Suppressor macrophage (primary cell): ENCODE measurements at regions not wholly inside any gene's neighbourhood (a gene's known extent, or its start where the extent isn't known, plus 50 kb on each side); places are given as distances from the start of the nearest gene placed in this dataset.
"Not testable (repeated sequence)": the region's sequence is repeated elsewhere in the genome, so short reads cannot be mapped to it uniquely, and the experiment has no call there.

Experiments used
- DNase-seq, 4 experiments: peaks; one replicate each; pipeline ENCODE4 v3.0.0-alpha.2; 2020 to 2022

DNA sequence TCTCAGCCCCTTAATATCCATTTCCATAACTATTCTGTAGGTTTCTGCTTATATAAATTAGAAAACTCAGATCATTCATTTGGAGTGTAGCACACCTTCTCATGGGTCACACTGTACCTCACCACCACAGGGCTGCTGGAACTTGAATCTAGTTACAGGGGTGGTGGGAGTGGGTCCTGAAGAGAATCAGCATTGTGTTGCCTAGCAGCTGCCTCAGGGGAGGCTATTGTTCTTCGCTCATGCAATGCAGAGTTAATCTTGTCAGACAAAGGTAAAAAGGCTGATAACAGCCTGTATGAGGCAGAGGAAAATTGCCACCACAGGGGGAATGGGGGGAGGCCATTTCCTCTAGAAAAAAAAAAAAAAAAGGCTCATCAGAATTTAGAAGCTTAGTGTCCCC is 496.0 kb upstream of the ADGRB3 start:
- DNase-seq: no peak

DNA sequence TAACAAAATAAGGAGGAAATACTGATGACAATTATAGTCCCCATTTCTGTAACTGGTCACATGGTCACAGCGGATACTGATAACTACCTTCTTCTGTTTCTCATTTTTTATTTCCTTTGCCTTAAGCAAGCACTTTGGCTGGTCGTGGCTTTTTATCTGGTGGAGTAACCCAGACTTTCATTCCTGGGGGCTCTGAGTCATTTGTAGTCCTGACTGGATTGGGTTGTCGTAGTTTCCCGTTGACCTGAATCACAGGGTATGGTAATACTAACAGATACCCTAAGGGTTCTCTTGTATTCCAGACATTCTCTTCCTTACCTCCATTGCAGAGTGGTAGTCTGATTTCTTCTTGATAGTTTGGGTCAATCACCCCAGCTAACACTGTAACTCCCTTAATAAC is 500.3 kb upstream of the ADGRB3 start:
- DNase-seq: no peak

DNA sequence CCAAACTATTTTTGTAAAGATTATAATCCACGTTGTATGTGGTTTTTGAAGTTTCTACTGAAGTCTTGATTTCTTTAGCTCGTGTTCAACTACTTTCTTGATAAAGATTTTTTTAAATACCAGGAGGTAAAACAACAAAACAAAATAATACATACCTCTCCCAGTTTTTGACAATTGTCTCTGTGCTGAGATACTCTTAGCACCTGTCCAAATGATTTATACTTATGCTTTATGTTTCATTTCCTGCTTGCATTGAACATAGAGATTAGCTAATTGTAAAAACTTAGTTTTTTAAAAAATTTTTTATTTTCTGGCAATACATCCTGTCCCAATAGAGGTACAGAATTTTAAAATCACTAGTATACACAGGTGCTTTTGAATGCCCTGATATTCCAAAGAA is 506.9 kb upstream of the ADGRB3 start:
- no peak for DNase-seq

DNA sequence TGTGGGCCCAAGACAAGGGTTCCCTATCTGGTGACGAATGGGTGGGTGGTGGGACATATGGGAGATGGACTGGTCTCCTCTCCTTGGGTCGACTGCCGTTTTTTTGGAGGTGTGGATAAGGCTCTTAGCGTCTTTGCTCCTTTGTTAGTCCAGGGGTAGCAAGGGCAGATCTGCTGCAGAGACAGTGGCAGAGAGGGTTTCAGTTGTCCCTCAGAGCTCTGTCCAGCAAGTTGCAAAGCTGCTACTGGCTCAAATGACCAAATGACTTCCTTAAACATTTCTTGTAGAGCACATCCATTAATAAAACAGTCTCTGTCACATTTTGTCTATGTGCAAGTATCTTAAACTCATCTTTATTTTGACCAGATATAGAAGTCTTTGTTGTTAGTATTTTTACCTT is 508.0 kb upstream of the ADGRB3 start:
- no peak for DNase-seq

DNA sequence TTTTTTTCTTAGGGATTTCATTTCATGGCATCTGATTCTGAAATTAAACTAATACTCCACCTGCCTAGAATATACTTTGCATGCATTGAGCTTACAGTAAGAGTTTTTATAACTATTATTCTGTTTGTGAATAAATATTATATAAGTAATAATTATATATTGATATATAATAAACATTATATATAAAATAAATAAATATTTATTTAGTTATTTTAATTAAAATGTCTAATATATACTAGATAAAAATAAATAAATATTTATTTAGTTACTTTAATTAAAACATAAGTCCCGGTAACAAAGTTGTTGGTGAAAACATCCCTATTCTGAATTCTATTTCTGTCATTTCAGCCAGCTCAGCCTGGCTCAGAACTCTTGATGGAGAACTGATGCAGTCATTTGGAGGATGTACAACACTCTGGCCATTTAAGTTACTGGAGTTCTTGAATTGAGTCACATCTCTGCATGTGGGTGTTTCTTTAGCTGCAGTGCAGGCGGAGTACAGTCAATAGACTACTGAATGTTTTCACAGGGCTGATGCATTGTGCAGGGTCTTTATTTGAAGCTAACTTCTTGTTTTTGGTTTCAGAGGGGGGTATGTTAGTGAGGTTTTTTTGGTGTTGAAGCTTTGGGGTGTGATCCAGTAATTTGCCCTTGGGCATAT is 508.9 kb upstream of the ADGRB3 start:
- no peak for DNase-seq

DNA sequence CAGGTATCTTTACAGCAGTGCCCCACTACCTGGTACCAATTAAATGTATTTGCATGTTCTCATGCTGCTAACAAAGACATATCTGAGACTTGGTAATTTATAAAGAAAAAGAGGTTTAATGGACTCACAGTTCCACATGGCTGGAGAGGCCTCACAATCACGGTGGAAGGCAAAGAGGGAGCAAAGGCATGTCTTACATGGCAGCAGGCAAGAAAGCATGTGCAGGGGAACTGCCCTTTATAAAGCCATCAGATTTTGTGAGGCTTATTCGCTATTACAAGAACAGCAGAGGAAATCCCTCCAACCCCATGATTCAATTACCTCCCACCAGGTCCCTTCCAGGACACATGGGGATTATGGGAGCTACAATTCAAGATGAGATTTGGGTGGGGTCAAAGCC is 512.1 kb upstream of the ADGRB3 start:
- not testable (repeated sequence) for DNase-seq

DNA sequence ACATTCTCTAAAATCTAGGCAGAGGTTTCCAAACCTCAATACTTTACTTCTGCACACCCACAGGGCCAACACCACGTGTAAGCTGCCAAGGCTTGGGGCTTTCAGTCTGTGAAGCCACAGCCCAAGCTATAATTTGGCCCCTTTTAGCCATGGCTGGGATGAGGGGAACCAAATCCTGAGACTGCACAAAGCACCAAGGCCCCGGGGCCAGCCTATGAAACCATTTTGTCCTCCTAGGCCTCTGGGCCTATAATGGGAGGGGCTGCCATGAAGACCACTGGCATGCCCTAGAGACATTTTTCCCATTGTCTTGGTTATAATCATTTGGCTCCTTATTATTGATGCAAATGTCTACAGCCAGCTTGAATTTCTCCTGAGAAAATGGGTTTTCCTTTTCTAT is 513.0 kb upstream of the ADGRB3 start:
- no peak for DNase-seq

DNA sequence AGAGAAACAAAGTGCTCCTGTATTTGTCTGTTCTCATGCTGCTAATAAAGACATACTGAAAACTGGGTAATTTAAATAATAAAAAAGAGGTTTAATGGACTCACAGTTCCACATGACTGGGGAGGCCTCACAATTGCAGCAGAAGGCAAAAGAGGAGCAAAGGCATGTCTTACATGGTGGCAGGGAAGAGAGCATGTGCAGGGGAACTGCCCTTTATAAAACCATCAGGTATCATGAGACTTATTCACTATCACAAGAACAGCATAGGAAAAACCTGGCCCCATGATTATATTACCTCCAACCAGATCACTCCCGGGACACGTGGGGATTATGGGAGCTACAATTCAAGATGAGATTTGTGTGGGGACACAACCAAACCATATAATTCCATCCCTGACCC is 514.1 kb upstream of the ADGRB3 start:
- not testable (repeated sequence) for DNase-seq

DNA sequence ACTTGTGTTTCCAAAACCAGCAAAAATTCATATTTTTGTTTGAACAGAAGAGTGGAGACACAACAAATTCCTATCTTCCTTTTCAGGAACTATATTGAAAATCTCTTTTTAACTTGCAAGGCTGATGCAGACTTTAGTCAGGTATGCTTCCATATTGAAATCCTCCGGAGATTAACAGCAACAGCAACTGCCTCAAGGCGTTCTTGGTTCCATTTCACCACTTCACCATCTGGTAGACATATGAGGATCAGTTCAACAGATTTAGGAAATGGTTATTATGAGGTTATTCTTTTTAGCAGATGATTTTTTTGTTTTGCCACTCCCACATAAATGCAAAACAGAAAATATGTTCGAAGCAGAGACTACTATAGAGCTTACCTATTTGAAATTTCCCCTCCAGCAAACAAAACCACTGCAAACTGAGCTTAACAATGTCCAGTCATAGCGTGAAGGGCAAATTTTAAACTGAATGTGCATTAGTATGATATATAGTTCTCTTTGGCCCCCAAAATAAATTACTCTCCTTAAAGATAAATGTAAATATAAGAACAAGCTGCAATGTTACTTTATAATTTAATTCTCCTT is 520.5 kb upstream of the ADGRB3 start:
- DNase-seq: no peak

DNA sequence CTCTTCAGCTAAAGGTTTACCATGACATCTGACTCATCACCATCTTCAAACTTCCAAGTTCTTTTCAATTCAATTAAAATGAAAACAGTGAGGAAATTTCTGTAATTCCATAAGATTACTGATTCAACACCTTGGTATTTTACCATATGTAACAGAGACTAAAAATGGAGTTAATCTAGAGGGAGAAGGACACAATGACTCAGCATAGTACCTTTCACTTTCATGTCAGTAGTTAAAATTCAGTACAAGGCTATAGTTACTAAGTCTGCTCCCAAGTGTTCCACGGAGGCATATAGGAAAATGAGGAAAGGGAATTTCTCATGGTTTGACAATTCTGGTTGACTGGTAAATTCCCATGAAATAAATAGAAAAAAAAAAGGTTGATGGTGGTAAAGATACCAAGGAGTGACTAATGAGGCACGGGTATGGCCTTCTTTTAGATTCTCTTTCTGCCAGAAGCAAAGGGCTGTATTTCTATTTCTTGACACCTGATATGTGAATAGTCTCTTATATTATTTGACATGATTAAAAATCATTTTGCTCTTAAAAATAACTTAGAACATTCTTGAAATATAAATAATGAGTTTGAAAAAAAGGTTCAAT is 526.7 kb upstream of the ADGRB3 start:
- no peak for DNase-seq

DNA sequence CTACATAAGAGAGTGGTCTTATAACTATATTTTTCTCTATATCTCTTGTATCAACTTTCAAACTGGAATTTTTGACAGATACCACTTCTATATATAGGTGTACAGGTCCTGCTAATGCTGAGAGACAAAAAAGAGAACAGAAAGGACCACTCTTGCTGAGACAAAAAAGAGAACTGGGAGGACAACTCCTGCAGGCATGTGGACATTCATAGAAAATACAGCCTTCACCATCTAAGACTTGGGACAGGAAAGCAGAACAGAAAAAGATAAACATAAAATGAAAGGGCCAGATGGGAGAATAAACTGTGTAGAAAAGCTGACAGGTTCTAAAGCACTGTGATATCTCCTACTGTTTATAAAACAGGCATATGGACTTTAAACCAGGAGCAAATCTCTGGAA is 541.0 kb upstream of the ADGRB3 start:
- no peak for DNase-seq

DNA sequence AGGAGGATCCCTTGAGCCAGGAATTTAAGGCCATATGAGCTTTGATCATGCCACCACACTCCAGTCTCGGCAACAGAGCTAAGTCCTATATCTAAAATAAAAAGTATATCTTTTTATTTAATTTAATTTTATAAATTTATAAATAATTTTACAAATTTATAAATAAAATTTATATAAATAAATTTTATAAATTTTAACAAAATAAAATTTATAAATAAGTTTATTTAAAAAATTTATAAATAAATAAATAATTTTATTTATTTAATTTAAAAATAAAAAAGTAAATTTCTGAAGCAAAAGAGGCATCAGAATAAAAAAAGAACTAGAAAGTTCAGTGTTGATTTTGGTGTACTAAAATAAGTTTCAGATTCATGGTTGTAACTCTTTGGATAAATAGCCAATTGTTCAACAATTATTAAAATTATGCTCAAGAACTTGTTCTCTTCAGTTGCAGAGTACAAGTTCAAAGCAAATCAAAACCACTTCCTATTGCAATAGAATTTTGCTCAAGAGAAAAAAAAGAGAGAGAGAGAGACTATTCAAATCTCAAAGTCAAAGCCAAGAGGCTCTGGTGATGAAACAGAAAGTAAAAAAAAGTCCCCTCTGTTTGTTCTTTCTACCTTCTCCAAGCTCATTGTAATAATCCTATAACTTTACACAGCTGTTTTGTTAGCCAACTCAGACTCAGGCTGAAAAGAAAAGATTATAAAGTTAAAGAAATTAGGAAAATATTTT is 547.5 kb upstream of the ADGRB3 start:
- DNase-seq: no peak

DNA sequence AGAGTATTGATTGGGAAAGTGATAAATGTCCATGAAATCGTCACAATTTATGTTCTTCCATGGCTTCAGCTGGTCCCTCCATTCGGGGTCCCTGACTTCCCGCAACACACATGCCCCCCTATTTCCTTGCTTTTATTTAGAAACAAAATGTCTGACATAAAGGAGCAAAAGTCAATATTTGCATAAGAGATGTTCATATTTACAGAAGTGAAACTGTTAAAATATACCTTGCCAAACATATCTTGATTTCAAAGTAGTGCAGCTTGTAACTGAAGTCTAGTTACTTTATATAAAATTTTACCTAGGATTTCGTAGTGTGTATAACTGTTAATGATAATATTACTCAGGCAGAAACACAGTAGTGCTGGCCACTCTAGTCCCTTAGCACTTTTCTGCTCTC is 548.9 kb upstream of the ADGRB3 start:
- DNase-seq: no peak

DNA sequence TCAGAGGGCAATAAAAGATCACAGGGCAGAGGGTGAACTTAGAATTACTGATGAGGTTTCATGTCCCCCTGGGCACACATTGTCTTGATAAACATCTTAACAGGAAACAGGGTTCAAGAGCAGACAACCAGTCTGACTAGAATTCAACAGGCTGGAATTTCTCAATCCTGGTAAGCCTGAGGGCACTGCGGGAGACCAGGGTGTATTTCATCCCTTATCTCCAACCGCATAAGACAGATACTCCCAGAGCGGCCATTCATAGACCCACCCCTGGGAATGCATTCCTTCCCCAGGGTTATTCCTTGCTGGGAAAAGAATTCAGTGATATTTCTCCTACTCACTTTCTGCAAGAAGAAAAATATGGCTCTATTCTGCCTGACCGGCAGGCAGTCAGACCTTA is 549.5 kb upstream of the ADGRB3 start:
- DNase-seq: not testable (repeated sequence)

DNA sequence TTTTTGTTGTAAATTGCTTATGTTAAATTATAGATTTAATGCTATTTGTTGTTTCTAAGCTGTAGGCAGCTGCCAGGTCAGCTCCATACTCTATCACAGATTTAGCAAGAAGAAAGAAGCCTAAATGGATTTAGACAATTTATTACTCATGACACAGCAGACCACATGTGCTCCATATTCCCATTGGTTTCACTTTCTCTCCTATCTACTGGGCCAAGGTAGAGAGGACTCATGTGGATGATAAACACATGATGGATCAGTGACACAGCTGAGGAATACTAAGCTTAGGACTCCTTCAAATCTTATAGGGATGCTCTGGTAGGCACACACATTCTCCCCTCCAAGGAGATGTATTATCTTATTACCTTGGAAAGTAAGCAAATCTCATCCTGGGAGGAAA is 553.0 kb upstream of the ADGRB3 start:
- DNase-seq: no peak

DNA sequence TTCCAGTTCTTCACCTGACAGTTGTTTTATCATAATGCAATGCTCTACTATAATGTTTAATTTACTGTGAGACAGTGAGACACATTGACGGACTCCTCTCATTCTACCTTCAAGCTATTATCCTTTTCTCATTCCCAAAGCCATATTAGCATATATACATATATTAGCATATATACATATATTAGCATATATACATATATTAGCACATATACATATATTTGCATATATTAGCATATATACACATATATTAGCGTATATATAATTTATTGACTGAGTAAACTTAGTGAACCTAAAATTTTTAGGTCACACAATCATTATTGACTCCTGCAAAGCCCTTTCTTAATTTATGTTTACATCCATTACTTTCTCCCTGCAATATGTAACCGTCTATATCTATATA is 555.0 kb upstream of the ADGRB3 start:
- no peak for DNase-seq

DNA sequence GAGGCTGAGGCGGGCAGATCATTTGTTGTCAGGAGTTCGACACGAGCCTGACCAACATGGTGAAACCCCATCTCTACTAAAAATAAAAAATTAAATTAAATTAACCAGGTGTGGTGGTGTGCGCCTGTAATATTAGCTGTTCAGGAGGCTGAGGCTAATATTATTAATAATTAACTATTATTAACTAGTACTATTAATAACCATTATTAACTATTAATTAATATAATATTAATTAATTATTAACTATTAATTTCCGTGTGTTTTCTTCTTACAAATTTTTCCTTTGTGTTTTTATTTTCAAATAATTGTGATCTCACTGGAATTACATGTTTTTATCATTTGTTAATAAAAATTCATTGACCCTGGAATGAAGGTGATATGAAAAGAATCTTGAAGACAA is 557.4 kb upstream of the ADGRB3 start:
- no peak for DNase-seq

DNA sequence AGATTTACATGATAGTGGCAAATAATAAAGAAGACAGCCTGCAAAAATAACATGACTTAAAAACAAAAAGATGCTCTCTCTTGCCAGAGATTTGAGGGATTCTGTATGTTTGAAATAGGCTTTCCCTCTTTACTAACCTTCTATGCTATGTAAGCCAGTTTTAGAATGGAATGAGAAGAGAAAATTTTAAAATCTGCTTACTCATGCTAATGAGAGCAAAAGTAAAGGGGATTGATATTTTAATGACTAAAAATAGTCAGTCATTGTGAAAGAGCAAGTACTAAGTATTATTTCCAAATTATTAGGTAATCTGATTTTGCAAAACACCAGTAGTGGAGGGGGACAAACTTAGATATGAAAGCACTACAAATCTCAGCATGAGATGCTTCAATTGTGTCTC is 563.3 kb upstream of the ADGRB3 start:
- no peak for DNase-seq

DNA sequence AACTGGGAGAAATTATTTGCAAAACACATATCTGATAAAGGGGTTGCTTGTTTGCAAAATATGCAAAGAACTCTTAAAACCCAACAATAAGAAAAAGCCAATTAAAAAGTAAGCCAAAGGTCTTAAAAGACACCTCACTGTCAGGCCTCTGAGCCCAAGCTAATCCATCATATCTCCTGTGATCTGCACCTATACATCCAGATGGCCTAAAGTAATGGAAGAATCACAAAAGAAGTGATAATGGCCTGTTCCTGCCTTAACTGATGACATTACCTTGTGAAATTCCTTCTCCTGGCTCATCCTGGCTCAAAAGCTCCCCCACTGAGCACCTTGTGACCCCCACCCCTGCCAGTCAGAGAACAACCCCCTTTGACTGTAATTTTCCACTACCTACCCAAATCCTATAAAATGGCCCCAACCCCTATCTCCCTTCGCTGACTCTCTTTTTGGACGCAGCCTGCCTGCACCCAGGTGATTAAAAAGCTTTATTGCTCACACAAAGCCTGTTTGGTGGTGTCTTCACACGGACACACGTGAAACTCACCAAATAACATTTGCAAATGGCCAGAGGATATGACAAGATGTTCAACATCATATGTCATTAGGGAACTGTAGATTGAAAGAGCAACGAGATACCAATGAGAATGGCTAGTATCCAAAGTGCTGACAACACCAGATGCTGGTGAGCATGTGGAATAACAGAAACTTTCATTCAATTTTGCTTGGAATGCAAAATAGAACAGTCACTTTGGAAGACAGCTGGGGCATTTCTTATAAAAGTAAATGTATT is 565.0 kb upstream of the ADGRB3 start:
- no peak for DNase-seq

DNA sequence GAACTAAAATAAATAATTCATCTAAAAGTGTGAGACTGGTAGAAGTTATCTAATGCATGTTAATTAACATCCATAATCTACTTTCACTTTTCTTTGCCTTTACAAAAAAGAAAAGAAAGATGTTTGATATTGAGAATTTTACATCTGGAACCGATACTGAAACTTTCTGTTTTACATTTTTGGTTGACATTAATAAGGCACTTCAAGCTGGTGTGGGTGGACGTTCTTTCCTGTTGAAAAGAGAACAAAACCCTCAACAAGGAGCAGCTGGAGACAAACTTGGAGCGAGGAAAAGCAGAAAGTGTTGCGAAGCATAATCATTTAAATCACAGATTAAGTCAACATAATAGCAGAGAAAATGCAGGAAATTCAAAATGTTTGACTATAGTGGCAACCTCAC is 575.2 kb upstream of the ADGRB3 start:
- DNase-seq: no peak

DNA sequence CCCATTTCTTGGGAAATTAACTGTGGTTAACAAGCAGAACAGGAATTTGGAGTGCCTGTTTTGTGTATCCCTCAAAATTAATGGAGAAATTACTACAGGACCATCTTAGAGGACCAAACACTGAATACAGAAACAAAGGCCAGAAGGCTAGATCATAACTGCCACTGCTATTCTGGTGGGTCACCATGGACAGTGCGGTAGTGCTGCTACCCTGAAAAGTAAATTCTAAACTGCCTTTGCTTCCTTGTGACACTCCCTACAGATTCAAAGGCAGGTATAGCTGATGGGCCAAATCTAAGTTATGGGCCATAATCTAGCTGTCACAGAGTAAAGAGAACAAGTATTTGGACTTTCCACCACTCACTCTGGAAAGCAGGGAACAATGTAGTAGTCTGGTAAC is 575.8 kb upstream of the ADGRB3 start:
- no peak for DNase-seq

DNA sequence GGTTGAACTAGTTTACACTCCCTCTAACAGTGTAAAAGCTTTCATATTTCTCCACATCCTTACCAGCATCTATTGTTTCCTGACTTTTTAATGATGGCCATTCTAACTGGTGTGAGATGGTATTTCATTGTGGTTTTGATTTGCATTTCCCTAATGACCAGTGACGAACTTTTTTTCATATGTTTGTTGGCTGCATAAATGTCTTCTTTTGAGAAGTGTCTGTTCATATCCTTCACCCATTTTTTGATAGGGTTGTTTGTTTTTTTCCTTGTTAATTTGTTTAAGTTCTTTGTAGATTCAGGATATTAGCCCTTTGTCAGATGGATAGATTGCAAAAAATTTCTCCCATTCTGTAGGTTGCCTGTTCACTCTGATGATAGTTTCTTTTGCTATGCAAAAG is 578.5 kb upstream of the ADGRB3 start:
- not testable (repeated sequence) for DNase-seq

DNA sequence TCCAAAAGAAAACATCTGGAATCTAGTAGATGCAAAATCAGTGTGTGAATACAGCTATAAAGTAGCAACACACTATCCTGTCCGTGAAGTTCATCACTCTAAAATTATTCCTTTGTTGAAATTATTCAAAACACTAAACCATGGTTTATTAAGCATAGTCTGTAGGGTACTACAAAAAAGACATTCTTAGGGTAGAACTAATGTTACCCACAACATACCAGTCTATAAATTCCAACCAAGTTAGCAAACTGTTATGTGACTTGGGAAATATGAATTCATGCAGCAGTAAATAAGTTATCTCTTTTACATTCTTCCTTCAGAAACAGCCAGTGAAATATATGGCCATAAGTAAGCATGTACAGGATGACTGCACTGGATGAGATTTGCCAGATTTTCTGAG is 580.3 kb upstream of the ADGRB3 start:
- no peak for DNase-seq
